Activated CD8-positive, alpha-beta T cell treated with anti-CD3 and anti-CD28 coated beads for 36 hours (primary cell): ENCODE measurements at regions not wholly inside any gene's neighbourhood (a gene's known extent, or its start where the extent isn't known, plus 50 kb on each side); places are given as distances from the start of the nearest gene placed in this dataset.

Source experiments
- ATAC-seq: fragments of 200-7000 bp; cut with Tn5 transposase; one replicate; pipeline ENCODE4 v1.10.0; 2021; ENCODE audit warnings: mild to moderate bottlenecking, moderate library complexity
- CTCF ChIA-PET: fragments of 350-600 bp; sonication (Branson Sonifier 250); formaldehyde crosslinking; loops from one replicate; lab custom pipeline; 2021; ENCODE audit warnings: antibody characterized with exemption; lab: Charles Lee
- POLR2A ChIA-PET: fragments of 350-600 bp; sonication (Branson Sonifier 250); formaldehyde crosslinking; loops from one replicate; lab custom pipeline; 2021; ENCODE audit warnings: antibody characterized with exemption; lab: Charles Lee
- DNase-seq: peaks from one replicate; pipeline ENCODE4 v3.0.0-alpha.2; 2020
- H3K27ac Mint-ChIP-seq: one replicate; pipeline ENCODE4 v1.8.0; 2021; ENCODE audit warnings: mild to moderate bottlenecking, mixed read lengths
- H3K27me3 Mint-ChIP-seq: one replicate; pipeline ENCODE4 v1.8.0; 2021; ENCODE audit warnings: mixed read lengths
- H3K36me3 Mint-ChIP-seq: one replicate; pipeline ENCODE4 v1.8.0; 2021; ENCODE audit warnings: low read depth, mixed read lengths
- H3K4me1 Mint-ChIP-seq: one replicate; pipeline ENCODE4 v1.8.0; 2021; ENCODE audit warnings: low read depth, mixed read lengths
- H3K4me3 Mint-ChIP-seq: one replicate; pipeline ENCODE4 v1.8.0; 2021; ENCODE audit warnings: mild to moderate bottlenecking, moderate library complexity, mixed read lengths
- H3K9me3 Mint-ChIP-seq: one replicate; pipeline ENCODE4 v1.8.0; 2021; ENCODE audit warnings: mixed read lengths
- CTCF ChIP-seq: fragments of 200-600 bp; IDR thresholded peaks from one replicate; pipeline ENCODE4 v1.8.0; 2022; ENCODE audit warnings: antibody characterized with exemption, mild to moderate bottlenecking
- intact Hi-C: fragments of 100-400 bp; cut with micrococcal nuclease; formaldehyde crosslinking; loops from one replicate; pipeline ENCODE4 v1.10.0; 2022

- ATAC-seq (no peak), DNase-seq (no peak)
- intact Hi-C loops: no loop called here
- Mint-ChIP-seq H3K4me3 (no peak overlapping the region), H3K9me3 (no peaks in the 10 kb centered on the region), H3K27ac (no peak overlapping the region), H3K27me3 (peaks cover 6% of the 10 kb centered on the region), H3K4me1 (no peaks in the 10 kb centered on the region), H3K36me3 (no peaks in the 10 kb centered on the region)
- POLR2A ChIA-PET: no interaction called here
- CTCF ChIA-PET: no interaction called here
- TF ChIP-seq CTCF: no peak
Measured at GRCh38 chr21:32174819-32175218, 104.0 kb downstream of the MIS18A start.

GRCh38 chr21:32173121-32173724 is 105.6 kb downstream of the MIS18A start:
- Mint-ChIP-seq H3K36me3 (no peaks in the 10 kb centered on the region), H3K9me3 (no peaks in the 10 kb centered on the region), H3K27ac (no peak overlapping the region), H3K4me1 (no peaks in the 10 kb centered on the region), H3K4me3 (no peak overlapping the region), H3K27me3 (peaks cover 10% of the 10 kb centered on the region)
- no peak for TF ChIP-seq CTCF
- intact Hi-C loops: no loop called here
- DNase-seq (no peak), ATAC-seq (no peak)
- POLR2A ChIA-PET: no interaction called here
- CTCF ChIA-PET: interaction anchor here (0.7 kb wide), 1 partner anchor 1652 kb away, joined by 3 read pairs; no protein-coding TSS in a partner anchor

GRCh38 chr21:32172106-32172505 is 106.7 kb downstream of the MIS18A start:
- Mint-ChIP-seq H3K4me1 (no peaks in the 10 kb centered on the region), H3K27me3 (peaks cover 12% of the 10 kb centered on the region), H3K27ac (no peak overlapping the region), H3K36me3 (no peaks in the 10 kb centered on the region), H3K9me3 (no peaks in the 10 kb centered on the region), H3K4me3 (no peak overlapping the region)
- no peak for TF ChIP-seq CTCF
- intact Hi-C loops: no loop called here
- DNase-seq (no peak), ATAC-seq (no peak)
- ChIA-PET CTCF (no interaction called here), POLR2A (interaction anchor here (0.6 kb wide), 1 partner anchor 575 kb away, joined by 3 read pairs; no protein-coding TSS in a partner anchor)

GRCh38 chr21:32167513-32167912 is 111.3 kb downstream of the MIS18A start:
- Mint-ChIP-seq H3K4me1 (no peaks in the 10 kb centered on the region), H3K36me3 (no peaks in the 10 kb centered on the region), H3K4me3 (no peak overlapping the region), H3K9me3 (no peaks in the 10 kb centered on the region), H3K27me3 (peaks cover 35% of the 10 kb centered on the region), H3K27ac (no peak overlapping the region)
- no peak for DNase-seq
- ATAC-seq: no peak
- POLR2A ChIA-PET: no interaction called here
- intact Hi-C loops: no loop called here
- CTCF ChIA-PET: no interaction called here
- no peak for TF ChIP-seq CTCF

GRCh38 chr21:32163386-32163785 is 115.5 kb downstream of the MIS18A start:
- no peak overlapping the region for H3K4me3 Mint-ChIP-seq
- H3K27ac Mint-ChIP-seq: no peak overlapping the region
- ChIA-PET CTCF (no interaction called here), POLR2A (no interaction called here)
- intact Hi-C loops: no loop called here
- no peaks in the 10 kb centered on the region for H3K4me1 Mint-ChIP-seq
- H3K36me3 Mint-ChIP-seq: no peaks in the 10 kb centered on the region
- DNase-seq (no peak), ATAC-seq (no peak)
- TF ChIP-seq CTCF: no peak
- H3K27me3 Mint-ChIP-seq: peaks cover 38% of the 10 kb centered on the region
- H3K9me3 Mint-ChIP-seq: no peaks in the 10 kb centered on the region
